H54 (cell line): ENCODE measurements at regions not wholly inside any gene's neighbourhood (a gene's known extent, or its start where the extent isn't known, plus 50 kb on each side); places are given as distances from the start of the nearest gene placed in this dataset.
"Not testable (repeated sequence)": the region's sequence is repeated elsewhere in the genome, so short reads cannot be mapped to it uniquely, and the experiment has no call there.

ENCODE experiments used
- DNase-seq: peaks from one replicate; pipeline ENCODE4 v3.0.0; 2011; ENCODE audit warnings: low spot score, mixed read lengths; ENCODE audit not compliant: insufficient read length
- FAIRE-seq: peaks from 3 replicates; lab custom pipeline; 2011; peaks lifted over from hg19 to GRCh38; lab: Jason Lieb, UNC
- POLR2A ChIP-seq: IDR thresholded peaks from 2 replicates; pipeline ENCODE4 v1.6.1; 2011; ENCODE audit warnings: low read depth, mild to moderate bottlenecking, low read length

- no peak for TF ChIP-seq POLR2A
- DNase-seq (no peak), FAIRE-seq (no peak)
Observed at GRCh38 chr5:127133071-127133470, 59.8 kb upstream of the C5orf63 start.

GRCh38 chr5:127136908-127137307, 63.6 kb upstream of the C5orf63 start:
- FAIRE-seq (no peak), DNase-seq (no peak)

GRCh38 chr5:127143722-127144121, 70.4 kb upstream of the C5orf63 start:
- FAIRE-seq, result no peak
- no peak for DNase-seq
- TF ChIP-seq POLR2A, result no peak

More at GRCh38 chr5:127136908-127137307, 63.6 kb upstream of the C5orf63 start:
- no peak for TF ChIP-seq POLR2A

- FAIRE-seq, result no peak
- DNase-seq, result no peak
- TF ChIP-seq POLR2A, result no peak
Observed at GRCh38 chr5:127153031-127153430, 79.7 kb upstream of the C5orf63 start.

- no peak for DNase-seq
- no peak for TF ChIP-seq POLR2A
- FAIRE-seq, result no peak
Observed at GRCh38 chr5:127153521-127153920, 80.2 kb upstream of the C5orf63 start.

GRCh38 chr5:127163750-127164149, 90.4 kb upstream of the C5orf63 start:
- no peak for FAIRE-seq
- DNase-seq, result no peak
- no peak for TF ChIP-seq POLR2A

- TF ChIP-seq POLR2A, result no peak
- no peak for DNase-seq
- FAIRE-seq, result no peak
Observed at GRCh38 chr5:127170918-127171600, 97.8 kb upstream of the C5orf63 start.

- no peak for TF ChIP-seq POLR2A
- DNase-seq (no peak), FAIRE-seq (no peak)
Observed at GRCh38 chr5:127176769-127177168, 103.5 kb upstream of the C5orf63 start.

- not testable (repeated sequence) for DNase-seq, FAIRE-seq
Observed at GRCh38 chr5:127182631-127183030, 108.0 kb upstream of the MEGF10 start.

GRCh38 chr5:127183332-127183731, 107.3 kb upstream of the MEGF10 start:
- no peak for TF ChIP-seq POLR2A
- FAIRE-seq (no peak), DNase-seq (no peak)

- no peak for TF ChIP-seq POLR2A
- DNase-seq (no peak), FAIRE-seq (no peak)
Observed at GRCh38 chr5:127184851-127185250, 105.7 kb upstream of the MEGF10 start.

- FAIRE-seq (no peak), DNase-seq (no peak)
- TF ChIP-seq POLR2A, result no peak
Observed at GRCh38 chr5:127186657-127187056, 103.9 kb upstream of the MEGF10 start.

GRCh38 chr5:127187706-127188105, 102.9 kb upstream of the MEGF10 start:
- DNase-seq (no peak), FAIRE-seq (no peak)
- no peak for TF ChIP-seq POLR2A

GRCh38 chr5:127192150-127192549, 98.4 kb upstream of the MEGF10 start:
- no peak for TF ChIP-seq POLR2A
- FAIRE-seq (no peak), DNase-seq (no peak)

GRCh38 chr5:127192836-127193338, 97.7 kb upstream of the MEGF10 start:
- TF ChIP-seq POLR2A, result no peak
- DNase-seq (no peak), FAIRE-seq (no peak)
